ENCODE measurements at regions not wholly inside any gene's neighbourhood (a gene's known extent, or its start where the extent isn't known, plus 50 kb on each side); places are given as distances from the start of the nearest gene placed in this dataset.

DNA sequence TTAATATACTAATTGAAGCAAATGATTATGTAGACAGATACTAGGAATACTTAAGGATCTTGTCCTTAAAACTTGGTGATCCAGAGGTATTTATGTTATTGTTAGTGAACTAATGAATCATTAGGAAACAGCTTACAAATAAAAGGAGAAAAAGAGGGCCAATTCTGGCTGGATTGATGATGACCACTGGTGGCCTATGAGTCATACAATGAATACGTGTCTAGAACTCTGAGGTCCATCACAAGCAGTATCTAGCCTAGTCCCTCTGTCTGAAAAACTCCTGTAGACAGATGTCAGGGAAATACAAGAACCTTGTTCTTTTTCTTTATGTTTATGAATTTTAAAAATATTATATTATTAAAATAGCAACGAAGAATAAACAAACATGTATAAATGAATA, 51.7 kb upstream of the RTL1 start:
- DNase-seq (ENCODE audit: low read depth) (peak; percentile 76), FAIRE-seq (peak; percentile 5)
- Histone ChIP-seq H3K27me3 (ENCODE audit: insufficient read depth, low read length) (no peaks in the 10 kb centered on the region), H3K4me1 (ENCODE audit: insufficient read depth, low read length) (no peaks in the 10 kb centered on the region), H3K9ac (ENCODE audit: low read length) (no peak overlapping the region), H3K36me3 (ENCODE audit: insufficient read depth, low read length) (peaks cover 38% of the 10 kb centered on the region), H3K79me2 (ENCODE audit: insufficient read depth, low read length) (no peaks in the 10 kb centered on the region), H3K27ac (ENCODE audit: low read depth, low read length) (peak overlapping the region; percentile 30), H3K4me2 (ENCODE audit: low read length) (no peak overlapping the region), H3K9me3 (ENCODE audit: insufficient read depth, low read depth, low read length) (no peaks in the 10 kb centered on the region), H2AFZ (ENCODE audit: low read depth, low read length) (no peak overlapping the region), H4K20me1 (ENCODE audit: insufficient read depth, low read length) (peaks cover 1% of the 10 kb centered on the region), H3K4me3 (ENCODE audit: insufficient read depth, low read depth, low read length) (no peak overlapping the region)
- TF ChIP-seq, protein P1, sequence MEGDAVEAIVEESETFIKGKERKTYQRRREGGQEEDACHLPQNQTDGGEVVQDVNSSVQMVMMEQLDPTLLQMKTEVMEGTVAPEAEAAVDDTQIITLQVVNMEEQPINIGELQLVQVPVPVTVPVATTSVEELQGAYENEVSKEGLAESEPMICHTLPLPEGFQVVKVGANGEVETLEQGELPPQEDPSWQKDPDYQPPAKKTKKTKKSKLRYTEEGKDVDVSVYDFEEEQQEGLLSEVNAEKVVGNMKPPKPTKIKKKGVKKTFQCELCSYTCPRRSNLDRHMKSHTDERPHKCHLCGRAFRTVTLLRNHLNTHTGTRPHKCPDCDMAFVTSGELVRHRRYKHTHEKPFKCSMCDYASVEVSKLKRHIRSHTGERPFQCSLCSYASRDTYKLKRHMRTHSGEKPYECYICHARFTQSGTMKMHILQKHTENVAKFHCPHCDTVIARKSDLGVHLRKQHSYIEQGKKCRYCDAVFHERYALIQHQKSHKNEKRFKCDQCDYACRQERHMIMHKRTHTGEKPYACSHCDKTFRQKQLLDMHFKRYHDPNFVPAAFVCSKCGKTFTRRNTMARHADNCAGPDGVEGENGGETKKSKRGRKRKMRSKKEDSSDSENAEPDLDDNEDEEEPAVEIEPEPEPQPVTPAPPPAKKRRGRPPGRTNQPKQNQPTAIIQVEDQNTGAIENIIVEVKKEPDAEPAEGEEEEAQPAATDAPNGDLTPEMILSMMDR (IDR thresholded peaks at IDR 0.05; ENCODE audit: insufficient read depth, low read depth, low read length) = no peak
- H3K36me3 Mint-ChIP-seq (ENCODE audit: low read depth, unreplicated experiment) = no peaks in the 10 kb centered on the region
- H3K4me3 Mint-ChIP-seq (ENCODE audit: unreplicated experiment) = no peak overlapping the region
- no peaks in the 10 kb centered on the region for H3K9me3 Mint-ChIP-seq (ENCODE audit: unreplicated experiment)
- H3K4me1 Mint-ChIP-seq (ENCODE audit: low read depth, unreplicated experiment) = peaks cover 3% of the 10 kb centered on the region
- H3K27ac Mint-ChIP-seq (ENCODE audit: unreplicated experiment) = no peak overlapping the region
- peaks cover 5% of the 10 kb centered on the region for H3K27me3 Mint-ChIP-seq (ENCODE audit: low read depth, unreplicated experiment)

DNA sequence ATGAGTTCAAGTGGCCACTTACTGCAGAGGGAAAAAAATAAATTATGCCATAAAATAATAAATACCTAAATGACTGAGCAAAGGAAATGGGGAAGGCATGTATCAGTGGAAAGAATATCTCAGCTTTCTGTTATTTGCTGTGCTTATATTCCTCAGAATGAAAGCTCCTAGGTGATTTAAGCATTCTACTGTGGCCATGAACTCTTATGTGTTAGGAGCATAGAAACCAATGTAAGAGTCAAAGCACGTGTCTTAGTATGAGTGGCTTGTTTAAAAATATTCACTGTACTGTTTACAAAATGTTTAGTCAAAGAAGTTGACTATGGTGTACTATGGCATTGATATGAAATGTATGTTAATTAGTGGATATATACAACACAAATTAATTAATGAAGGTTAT, 59.0 kb upstream of the RTL1 start:
- H3K27me3 Mint-ChIP-seq (ENCODE audit: low read depth, unreplicated experiment) = peaks cover 4% of the 10 kb centered on the region

DNA sequence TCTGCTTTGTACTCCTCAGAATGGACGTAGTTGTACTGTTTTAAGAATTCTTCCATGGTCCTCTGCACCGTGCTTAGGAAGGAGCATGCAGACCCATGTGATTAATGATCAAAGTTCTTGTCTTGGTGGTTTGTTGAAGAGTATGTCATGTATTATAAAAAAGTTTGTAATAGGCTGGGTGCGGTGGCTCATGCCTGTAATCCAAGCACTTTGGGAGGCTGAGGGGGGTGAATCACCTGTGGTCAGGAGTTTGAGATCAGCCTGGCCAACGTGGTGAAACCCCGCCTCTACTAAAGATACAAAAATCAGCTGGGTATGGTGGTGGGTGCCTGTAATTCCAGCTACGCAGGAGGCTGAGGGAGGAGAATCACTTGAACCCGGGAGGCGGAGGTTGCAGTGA, 61.8 kb upstream of the RTL1 start:
- Histone ChIP-seq H3K9me3 (ENCODE audit: insufficient read depth, low read depth, low read length) (no peaks in the 10 kb centered on the region), H3K4me2 (ENCODE audit: low read length) (no peak overlapping the region), H4K20me1 (ENCODE audit: insufficient read depth, low read length) (peaks cover 7% of the 10 kb centered on the region), H3K4me1 (ENCODE audit: insufficient read depth, low read length) (no peaks in the 10 kb centered on the region), H3K79me2 (ENCODE audit: insufficient read depth, low read length) (peaks cover 8% of the 10 kb centered on the region), H3K27ac (ENCODE audit: low read depth, low read length) (no peak overlapping the region), H3K9ac (ENCODE audit: low read length) (no peak overlapping the region), H2AFZ (ENCODE audit: low read depth, low read length) (no peak overlapping the region), H3K36me3 (ENCODE audit: insufficient read depth, low read length) (peaks cover 21% of the 10 kb centered on the region), H3K4me3 (ENCODE audit: insufficient read depth, low read depth, low read length) (no peak overlapping the region), H3K27me3 (ENCODE audit: insufficient read depth, low read length) (no peaks in the 10 kb centered on the region)
- Mint-ChIP-seq H3K4me3 (ENCODE audit: unreplicated experiment) (no peak overlapping the region), H3K36me3 (ENCODE audit: low read depth, unreplicated experiment) (no peaks in the 10 kb centered on the region), H3K27ac (ENCODE audit: unreplicated experiment) (no peak overlapping the region), H3K27me3 (ENCODE audit: low read depth, unreplicated experiment) (no peaks in the 10 kb centered on the region), H3K4me1 (ENCODE audit: low read depth, unreplicated experiment) (no peaks in the 10 kb centered on the region), H3K9me3 (ENCODE audit: unreplicated experiment) (no peaks in the 10 kb centered on the region)
- TF ChIP-seq, protein P1 (IDR thresholded peaks at IDR 0.05; ENCODE audit: insufficient read depth, low read depth, low read length) = no peak
- TF ChIP-seq EZH2 (IDR thresholded peaks at IDR 0.05; ENCODE audit: insufficient read depth, low read length) = no peak
- FAIRE-seq (no peak), DNase-seq (ENCODE audit: low read depth) (no peak)

More for the DNA sequence above, 59.0 kb upstream of the RTL1 start:
- H3K4me3 Mint-ChIP-seq (ENCODE audit: unreplicated experiment) = no peak overlapping the region
- H3K9ac ChIP-seq (ENCODE audit: low read length) = no peak overlapping the region
- H4K20me1 ChIP-seq (ENCODE audit: insufficient read depth, low read length) = peaks cover 9% of the 10 kb centered on the region
- H3K36me3 ChIP-seq (ENCODE audit: insufficient read depth, low read length) = peaks cover 36% of the 10 kb centered on the region
- H3K27ac Mint-ChIP-seq (ENCODE audit: unreplicated experiment) = no peak overlapping the region
- H3K4me2 ChIP-seq (ENCODE audit: low read length) = no peak overlapping the region
- FAIRE-seq (no peak), DNase-seq (ENCODE audit: low read depth) (no peak)
- no peaks in the 10 kb centered on the region for H3K9me3 Mint-ChIP-seq (ENCODE audit: unreplicated experiment)
- H3K79me2 ChIP-seq (ENCODE audit: insufficient read depth, low read length) = peaks cover 8% of the 10 kb centered on the region
- TF ChIP-seq, protein P1 (IDR thresholded peaks at IDR 0.05; ENCODE audit: insufficient read depth, low read depth, low read length) = no peak
- TF ChIP-seq EZH2 (IDR thresholded peaks at IDR 0.05; ENCODE audit: insufficient read depth, low read length) = no peak
- no peak overlapping the region for H2AFZ ChIP-seq (ENCODE audit: low read depth, low read length)
- H3K4me1 Mint-ChIP-seq (ENCODE audit: low read depth, unreplicated experiment) = no peaks in the 10 kb centered on the region
- H3K9me3 ChIP-seq (ENCODE audit: insufficient read depth, low read depth, low read length) = no peaks in the 10 kb centered on the region
- H3K4me1 ChIP-seq (ENCODE audit: insufficient read depth, low read length) = no peaks in the 10 kb centered on the region
- H3K4me3 ChIP-seq (ENCODE audit: insufficient read depth, low read depth, low read length) = no peak overlapping the region
- no peaks in the 10 kb centered on the region for H3K27me3 ChIP-seq (ENCODE audit: insufficient read depth, low read length)
- no peaks in the 10 kb centered on the region for H3K36me3 Mint-ChIP-seq (ENCODE audit: low read depth, unreplicated experiment)
- H3K27ac ChIP-seq (ENCODE audit: low read depth, low read length) = no peak overlapping the region

Data from astrocyte (in vitro differentiated cells and primary cell).